ENCODE measurements at regions not wholly inside any gene's neighbourhood (a gene's known extent, or its start where the extent isn't known, plus 50 kb on each side); places are given as distances from the start of the nearest gene placed in this dataset.

- in situ Hi-C loops (cut with MboI; ENCODE audit: low sequenced_read_pairs) = no loop called here
These were observed 175.9 kb upstream of the NR5A2 start for GRCh38 chr1:199851439-199852140.

GRCh38 chr1:199854686-199855321, 172.7 kb upstream of the NR5A2 start:
- in situ Hi-C loops (cut with MboI; ENCODE audit: low sequenced_read_pairs) = no loop called here

GRCh38 chr1:199855580-199855979, 171.9 kb upstream of the NR5A2 start:
- in situ Hi-C loops (cut with MboI; ENCODE audit: low sequenced_read_pairs) = no loop called here

GRCh38 chr1:199856216-199856780, 171.2 kb upstream of the NR5A2 start:
- in situ Hi-C loops (cut with MboI; ENCODE audit: low sequenced_read_pairs) = no loop called here

- in situ Hi-C loops (cut with MboI; ENCODE audit: low sequenced_read_pairs) = no loop called here
These were observed 170.4 kb upstream of the NR5A2 start for GRCh38 chr1:199857108-199857507.

GRCh38 chr1:199857516-199857915, 170.0 kb upstream of the NR5A2 start:
- in situ Hi-C loops (cut with MboI; ENCODE audit: low sequenced_read_pairs) = no loop called here

- in situ Hi-C loops (cut with MboI; ENCODE audit: low sequenced_read_pairs) = no loop called here
These were observed 169.3 kb upstream of the NR5A2 start for GRCh38 chr1:199858171-199858570.

GRCh38 chr1:199858856-199859255, 168.7 kb upstream of the NR5A2 start:
- in situ Hi-C loops (cut with MboI; ENCODE audit: low sequenced_read_pairs) = no loop called here

GRCh38 chr1:199859491-199859933, 168.0 kb upstream of the NR5A2 start:
- in situ Hi-C loops (cut with MboI; ENCODE audit: low sequenced_read_pairs) = no loop called here

GRCh38 chr1:199861020-199861795, 166.3 kb upstream of the NR5A2 start:
- in situ Hi-C loops (cut with MboI; ENCODE audit: low sequenced_read_pairs) = no loop called here

- in situ Hi-C loops (cut with MboI; ENCODE audit: low sequenced_read_pairs) = no loop called here
These were observed 165.5 kb upstream of the NR5A2 start for GRCh38 chr1:199862047-199862446.

- in situ Hi-C loops (cut with MboI; ENCODE audit: low sequenced_read_pairs) = no loop called here
These were observed 161.3 kb upstream of the NR5A2 start for GRCh38 chr1:199866210-199866617.

GRCh38 chr1:199867601-199868000, 159.9 kb upstream of the NR5A2 start:
- in situ Hi-C loops (cut with MboI; ENCODE audit: low sequenced_read_pairs) = no loop called here

- in situ Hi-C loops (cut with MboI; ENCODE audit: low sequenced_read_pairs) = no loop called here
These were observed 158.7 kb upstream of the NR5A2 start for GRCh38 chr1:199868777-199869176.

GRCh38 chr1:199875337-199875736, 152.2 kb upstream of the NR5A2 start:
- in situ Hi-C loops (cut with MboI; ENCODE audit: low sequenced_read_pairs) = no loop called here

GRCh38 chr1:199875856-199876255, 151.7 kb upstream of the NR5A2 start:
- in situ Hi-C loops (cut with MboI; ENCODE audit: low sequenced_read_pairs) = no loop called here

- in situ Hi-C loops (cut with MboI; ENCODE audit: low sequenced_read_pairs) = no loop called here
These were observed 149.8 kb upstream of the NR5A2 start for GRCh38 chr1:199877526-199878384.

- in situ Hi-C loops (cut with MboI; ENCODE audit: low sequenced_read_pairs) = no loop called here
These were observed 148.7 kb upstream of the NR5A2 start for GRCh38 chr1:199878823-199879222.

GRCh38 chr1:199898654-199899053, 128.9 kb upstream of the NR5A2 start:
- in situ Hi-C loops (cut with MboI; ENCODE audit: low sequenced_read_pairs) = no loop called here

- in situ Hi-C loops (cut with MboI; ENCODE audit: low sequenced_read_pairs) = no loop called here
These were observed 126.2 kb upstream of the NR5A2 start for GRCh38 chr1:199901341-199901740.

- in situ Hi-C loops (cut with MboI; ENCODE audit: low sequenced_read_pairs) = no loop called here
These were observed 120.1 kb upstream of the NR5A2 start for GRCh38 chr1:199907361-199907760.

Data from HL-60/S4 treated with retinoic acid at 250 ng/mL for 4 days and 3 days (cell line).